Central memory CD8-positive, alpha-beta T cell (primary cell): ENCODE measurements at regions not wholly inside any gene's neighbourhood (a gene's known extent, or its start where the extent isn't known, plus 50 kb on each side); places are given as distances from the start of the nearest gene placed in this dataset.
A peak's percentile ranks its signal among the peaks of the same experiment; 100 is the strongest.

Source experiments
- ATAC-seq: fragments of 150-1000 bp; cut with Tn5 transposase; replicated peaks from 2 replicates; pipeline ENCODE4 v1.10.0; 2022; ENCODE audit warnings: mild to moderate bottlenecking, moderate FRiP score, moderate number of reproducible peaks; ENCODE audit not compliant: poor library complexity, severe bottlenecking; ENCODE audit errors: extremely low read depth
- DNase-seq, 2 donors: peaks; one replicate each; pipeline ENCODE4 v3.0.0; 2021; ENCODE audit warnings: low spot score in 2 of 2
- H3K27ac Mint-ChIP-seq: one replicate; pipeline ENCODE4 v1.8.0; 2022; ENCODE audit warnings: low read depth, mild to moderate bottlenecking, moderate library complexity, mixed read lengths
- H3K27me3 Mint-ChIP-seq: one replicate; pipeline ENCODE4 v1.8.0; 2022; ENCODE audit warnings: mixed read lengths
- H3K36me3 Mint-ChIP-seq: one replicate; pipeline ENCODE4 v1.8.0; 2022; ENCODE audit warnings: mild to moderate bottlenecking, moderate library complexity, mixed read lengths; ENCODE audit not compliant: insufficient read depth
- H3K4me1 Mint-ChIP-seq: one replicate; pipeline ENCODE4 v1.8.0; 2022; ENCODE audit warnings: mixed read lengths
- H3K4me3 Mint-ChIP-seq: one replicate; pipeline ENCODE4 v1.8.0; 2022; ENCODE audit warnings: mild to moderate bottlenecking, moderate library complexity, mixed read lengths
- H3K9me3 Mint-ChIP-seq: one replicate; pipeline ENCODE4 v1.8.0; 2022; ENCODE audit warnings: mixed read lengths

- Mint-ChIP-seq H3K36me3 (peaks cover 9% of the 10 kb centered on the region), H3K4me3 (peak overlapping the region; percentile 60), H3K4me1 (peaks cover 69% of the 10 kb centered on the region), H3K27me3 (no peaks in the 10 kb centered on the region), H3K9me3 (no peaks in the 10 kb centered on the region), H3K27ac (peak overlapping the region; percentile 88)
- ATAC-seq, result no peak
- DNase-seq, result no peak
These were observed 69.8 kb upstream of the STK17B start for GRCh38 chr2:196241175-196241574.

GRCh38 chr2:196242131-196242620 is 70.8 kb upstream of the STK17B start:
- no peak for DNase-seq
- no peaks in the 10 kb centered on the region for H3K27me3 Mint-ChIP-seq
- H3K4me3 Mint-ChIP-seq, result peak overlapping the region; percentile 70
- peaks cover 60% of the 10 kb centered on the region for H3K4me1 Mint-ChIP-seq
- peak; percentile 70 for ATAC-seq
- H3K9me3 Mint-ChIP-seq, result no peaks in the 10 kb centered on the region
- peak overlapping the region; percentile 88 for H3K27ac Mint-ChIP-seq
- peaks cover 9% of the 10 kb centered on the region for H3K36me3 Mint-ChIP-seq

- Mint-ChIP-seq H3K4me3 (no peak overlapping the region), H3K36me3 (peaks cover 5% of the 10 kb centered on the region), H3K9me3 (no peaks in the 10 kb centered on the region), H3K27ac (no peak overlapping the region), H3K4me1 (peaks cover 45% of the 10 kb centered on the region), H3K27me3 (no peaks in the 10 kb centered on the region)
- no peak for ATAC-seq
- DNase-seq, result no peak
These were observed 73.1 kb upstream of the STK17B start for GRCh38 chr2:196244516-196244915.

GRCh38 chr2:196244966-196245365 is 73.6 kb upstream of the STK17B start:
- no peak for ATAC-seq
- Mint-ChIP-seq H3K4me3 (no peak overlapping the region), H3K27ac (no peak overlapping the region), H3K27me3 (no peaks in the 10 kb centered on the region), H3K36me3 (peaks cover 5% of the 10 kb centered on the region), H3K4me1 (peaks cover 44% of the 10 kb centered on the region), H3K9me3 (no peaks in the 10 kb centered on the region)
- no peak for DNase-seq

GRCh38 chr2:196245378-196246140 is 74.2 kb upstream of the STK17B start:
- ATAC-seq (no peak), DNase-seq (no peak)
- H3K36me3 Mint-ChIP-seq, result peaks cover 5% of the 10 kb centered on the region
- H3K27me3 Mint-ChIP-seq, result no peaks in the 10 kb centered on the region
- no peak overlapping the region for H3K4me3 Mint-ChIP-seq
- peaks cover 42% of the 10 kb centered on the region for H3K4me1 Mint-ChIP-seq
- H3K9me3 Mint-ChIP-seq, result no peaks in the 10 kb centered on the region
- H3K27ac Mint-ChIP-seq, result no peak overlapping the region

- Mint-ChIP-seq H3K27ac (no peak overlapping the region), H3K4me3 (no peak overlapping the region), H3K36me3 (peaks cover under 1% of the 10 kb centered on the region), H3K9me3 (no peaks in the 10 kb centered on the region), H3K27me3 (no peaks in the 10 kb centered on the region), H3K4me1 (peaks cover 40% of the 10 kb centered on the region)
- DNase-seq (no peak), ATAC-seq (no peak)
These were observed 76.0 kb upstream of the STK17B start for GRCh38 chr2:196247114-196247975.

- no peak for ATAC-seq
- H3K4me3 Mint-ChIP-seq, result no peak overlapping the region
- H3K4me1 Mint-ChIP-seq, result peaks cover 43% of the 10 kb centered on the region
- no peaks in the 10 kb centered on the region for H3K9me3 Mint-ChIP-seq
- H3K27me3 Mint-ChIP-seq, result no peaks in the 10 kb centered on the region
- no peak overlapping the region for H3K27ac Mint-ChIP-seq
- H3K36me3 Mint-ChIP-seq, result no peaks in the 10 kb centered on the region
- no peak for DNase-seq
These were observed 76.5 kb upstream of the STK17B start for GRCh38 chr2:196247976-196248280.

GRCh38 chr2:196248467-196249094 is 77.2 kb upstream of the STK17B start:
- Mint-ChIP-seq H3K27me3 (no peaks in the 10 kb centered on the region), H3K4me3 (no peak overlapping the region), H3K4me1 (peaks cover 49% of the 10 kb centered on the region), H3K36me3 (no peaks in the 10 kb centered on the region), H3K27ac (peak overlapping the region; percentile 6), H3K9me3 (no peaks in the 10 kb centered on the region)
- no peak for ATAC-seq
- no peak for DNase-seq

GRCh38 chr2:196249171-196249570 is 77.8 kb upstream of the STK17B start:
- H3K27ac Mint-ChIP-seq, result no peak overlapping the region
- peaks cover 49% of the 10 kb centered on the region for H3K4me1 Mint-ChIP-seq
- ATAC-seq, result no peak
- DNase-seq, result no peak
- H3K9me3 Mint-ChIP-seq, result no peaks in the 10 kb centered on the region
- no peaks in the 10 kb centered on the region for H3K27me3 Mint-ChIP-seq
- H3K4me3 Mint-ChIP-seq, result no peak overlapping the region
- H3K36me3 Mint-ChIP-seq, result no peaks in the 10 kb centered on the region

GRCh38 chr2:196249860-196250259 is 78.5 kb upstream of the STK17B start:
- Mint-ChIP-seq H3K36me3 (no peaks in the 10 kb centered on the region), H3K27me3 (no peaks in the 10 kb centered on the region), H3K27ac (no peak overlapping the region), H3K9me3 (no peaks in the 10 kb centered on the region), H3K4me1 (peaks cover 43% of the 10 kb centered on the region), H3K4me3 (no peak overlapping the region)
- DNase-seq (no peak), ATAC-seq (peak; percentile 43)

- H3K4me3 Mint-ChIP-seq, result no peak overlapping the region
- no peaks in the 10 kb centered on the region for H3K36me3 Mint-ChIP-seq
These were observed 79.8 kb upstream of the STK17B start for GRCh38 chr2:196251132-196251531.

GRCh38 chr2:196252408-196253115 is 81.2 kb upstream of the STK17B start:
- no peak for DNase-seq
- no peak for ATAC-seq

More at GRCh38 chr2:196251132-196251531, 79.8 kb upstream of the STK17B start:
- DNase-seq (no peak), ATAC-seq (no peak)
- Mint-ChIP-seq H3K4me1 (peaks cover 42% of the 10 kb centered on the region), H3K27ac (no peak overlapping the region), H3K27me3 (no peaks in the 10 kb centered on the region), H3K9me3 (no peaks in the 10 kb centered on the region)

More at GRCh38 chr2:196252408-196253115, 81.2 kb upstream of the STK17B start:
- no peaks in the 10 kb centered on the region for H3K9me3 Mint-ChIP-seq
- no peak overlapping the region for H3K4me3 Mint-ChIP-seq
- no peaks in the 10 kb centered on the region for H3K27me3 Mint-ChIP-seq
- peaks cover 1% of the 10 kb centered on the region for H3K36me3 Mint-ChIP-seq
- H3K4me1 Mint-ChIP-seq, result peaks cover 49% of the 10 kb centered on the region
- H3K27ac Mint-ChIP-seq, result no peak overlapping the region
